Stimulated activated CD8-positive, alpha-beta memory T cell treated with anti-CD3 and anti-CD28 coated beads, Interleukin-7, amount 100 ng/mL, for 1 hour (primary cell): ENCODE measurements at regions not wholly inside any gene's neighbourhood (a gene's known extent, or its start where the extent isn't known, plus 50 kb on each side); places are given as distances from the start of the nearest gene placed in this dataset.
"Not testable (repeated sequence)": the region's sequence is repeated elsewhere in the genome, so short reads cannot be mapped to it uniquely, and the experiment has no call there.

Experiments
- DNase-seq, 2 donors: peaks; one replicate each; pipeline ENCODE4 v3.0.0-alpha.2; 2020; ENCODE audit warnings: low read depth in 2 of 2

DNA sequence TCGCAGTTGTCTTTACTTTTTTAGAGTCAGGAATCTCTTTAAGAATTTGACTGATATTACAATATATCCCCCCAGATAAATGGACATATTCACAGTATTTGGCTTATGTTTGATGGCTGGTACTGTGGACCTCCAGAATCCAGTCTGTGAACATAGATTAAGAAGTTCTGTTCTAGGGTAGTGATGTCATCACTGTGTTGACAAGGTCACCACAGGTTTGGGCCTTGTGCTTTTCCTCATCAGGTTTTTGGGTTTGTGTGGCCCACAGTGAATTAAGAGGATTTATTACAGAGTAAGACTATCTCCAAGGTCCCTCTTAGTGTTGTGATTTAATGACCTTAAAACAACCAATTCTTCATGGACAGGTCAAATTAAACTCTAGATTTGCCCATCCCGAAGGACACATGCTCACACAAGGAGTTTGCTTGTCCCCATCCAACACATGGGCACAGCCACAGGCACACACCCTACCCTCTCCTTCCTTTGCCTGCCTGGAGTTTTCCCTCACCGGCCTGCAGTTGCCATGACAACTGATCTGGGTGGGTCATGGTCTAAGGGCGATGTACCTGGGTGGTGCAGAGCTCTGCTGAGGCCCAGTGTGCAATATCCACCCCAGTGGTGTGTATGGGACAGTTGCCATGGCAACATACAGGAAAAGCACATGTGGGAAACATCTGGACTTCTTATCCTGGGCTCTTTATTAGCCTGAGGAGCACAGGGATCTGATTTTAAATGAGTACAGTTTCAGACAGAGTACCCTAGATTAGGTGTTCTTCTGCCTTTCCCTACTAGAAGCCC lies 98.6 kb downstream of the NAV1 start:
- DNase-seq = no peak

DNA sequence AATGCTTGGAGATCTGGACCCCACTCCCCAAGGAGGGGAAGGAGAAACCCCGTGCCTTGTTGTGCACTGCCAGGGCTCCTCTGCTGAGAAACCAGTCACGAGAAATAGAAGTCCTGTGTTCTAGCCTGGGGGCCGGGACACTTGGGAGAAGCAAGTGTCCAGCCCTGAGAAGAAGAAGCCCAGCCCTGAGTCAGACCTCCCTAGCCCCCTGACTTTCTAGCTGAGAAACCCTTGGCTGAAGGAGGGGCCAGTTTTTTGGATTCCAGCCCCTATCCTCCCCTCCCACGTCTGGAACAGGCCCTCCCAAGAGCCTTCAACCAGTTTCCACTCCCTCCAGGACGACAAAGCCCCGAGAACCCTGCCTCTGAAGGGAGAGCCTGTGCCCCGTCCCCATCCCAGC lies 100.5 kb downstream of the NAV1 start:
- no peak for DNase-seq

DNA sequence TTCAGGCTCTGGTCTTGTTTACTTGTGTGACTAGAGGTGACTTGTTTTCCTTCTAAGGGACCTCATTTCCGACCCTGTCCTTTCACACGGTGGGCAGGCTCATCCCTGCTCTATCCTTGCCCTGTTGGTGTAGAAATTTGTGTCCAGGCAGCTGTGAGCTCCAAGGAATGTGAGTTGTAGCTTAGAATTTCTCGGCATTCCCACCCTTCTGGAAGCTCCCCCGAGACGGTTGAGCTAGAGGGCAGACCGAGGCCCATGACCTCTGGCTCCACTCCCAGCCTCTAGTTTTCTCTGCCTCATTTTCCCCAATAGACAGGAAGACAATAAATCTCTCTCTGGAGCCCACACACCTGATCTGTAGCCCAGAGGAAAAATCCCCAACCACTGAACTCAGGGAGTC lies 100.9 kb downstream of the NAV1 start:
- no peak for DNase-seq

DNA sequence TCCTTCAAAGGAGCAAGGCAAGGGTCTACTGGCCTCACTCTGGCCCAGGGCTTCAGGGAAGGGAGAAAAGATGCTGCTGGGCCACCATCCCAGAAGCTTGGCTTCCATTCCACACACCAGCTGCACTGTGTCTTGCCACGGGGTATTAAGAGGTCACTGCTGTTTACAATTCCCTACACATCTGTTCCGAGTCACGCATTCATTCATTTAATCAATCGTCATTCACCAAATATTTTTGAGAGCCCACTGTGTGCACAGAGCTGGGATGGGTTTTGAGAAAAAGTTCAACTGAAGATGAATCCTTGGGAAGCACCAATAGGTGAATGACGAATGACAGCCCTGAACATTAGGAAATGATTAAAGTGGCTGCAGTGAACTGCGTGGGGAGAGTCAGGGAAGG lies 101.7 kb downstream of the NAV1 start:
- DNase-seq = no peak

DNA sequence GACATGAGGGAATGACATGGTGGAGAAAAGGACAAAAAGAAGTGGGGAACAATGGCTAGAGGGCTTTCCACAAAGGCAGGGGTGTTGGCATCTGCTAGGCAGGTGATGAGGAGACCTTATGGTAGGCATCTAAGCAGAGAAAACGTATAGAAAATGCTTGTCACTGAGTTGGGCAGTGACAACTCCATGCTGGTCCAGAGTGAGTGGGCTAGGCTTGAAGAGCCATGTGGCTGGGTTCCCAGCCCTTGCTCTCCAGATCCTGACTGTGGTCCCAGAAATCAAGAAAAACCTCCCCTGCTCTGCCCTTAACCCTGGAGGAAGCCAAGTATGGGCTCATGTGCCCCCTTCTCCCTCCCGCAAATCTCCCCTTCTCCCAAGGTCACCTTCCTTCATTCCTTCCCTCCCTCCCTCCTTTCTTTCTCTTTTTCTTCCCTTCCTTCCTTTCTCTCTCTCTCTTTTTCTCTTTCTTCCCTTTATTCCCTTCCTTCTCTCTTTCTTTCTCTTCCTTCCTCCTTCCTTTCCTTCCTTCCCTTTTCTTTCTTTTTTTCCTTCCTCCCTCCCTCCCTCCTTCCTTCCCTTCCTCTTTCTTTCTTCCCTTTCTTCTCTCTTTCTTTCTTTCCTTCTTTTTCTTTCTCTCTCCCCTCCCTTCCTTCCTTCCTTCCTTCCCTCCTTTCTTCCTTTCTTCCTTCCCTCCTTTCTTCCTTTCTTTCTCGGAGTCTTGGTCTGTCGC lies 102.8 kb downstream of the NAV1 start:
- DNase-seq = no peak

DNA sequence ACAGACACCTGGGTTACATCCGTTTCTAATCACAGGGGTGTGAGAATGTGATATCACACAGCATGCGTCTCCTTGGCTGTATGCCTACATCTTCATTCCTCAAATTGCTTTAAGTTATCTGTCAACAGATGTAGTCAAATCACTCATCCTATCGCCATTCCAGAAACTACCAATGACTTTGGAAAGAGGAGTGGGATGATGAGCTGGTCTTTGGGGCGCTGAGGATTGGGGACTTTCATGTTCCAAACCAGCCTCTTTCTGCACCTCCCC lies 104.8 kb downstream of the NAV1 start:
- no peak for DNase-seq

DNA sequence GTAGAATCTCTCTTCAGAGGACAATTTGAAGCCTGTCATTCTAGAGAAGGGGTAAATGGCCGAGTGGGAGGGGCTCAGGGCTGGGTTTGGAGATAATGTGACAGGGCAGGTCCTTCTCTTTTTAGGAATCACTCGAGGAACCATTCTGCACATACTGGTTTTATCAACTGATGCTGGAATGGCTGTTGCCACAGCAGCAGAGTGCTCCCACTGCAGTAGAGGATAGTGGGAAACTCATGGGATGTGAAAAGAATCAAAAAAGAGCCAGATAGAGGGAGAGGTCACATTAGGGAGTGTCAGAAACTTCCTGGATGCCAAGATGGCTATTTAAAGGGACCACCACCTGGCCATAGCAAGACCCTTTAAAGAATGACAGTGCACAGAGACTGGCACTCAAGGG lies 105.3 kb downstream of the NAV1 start:
- DNase-seq = no peak

DNA sequence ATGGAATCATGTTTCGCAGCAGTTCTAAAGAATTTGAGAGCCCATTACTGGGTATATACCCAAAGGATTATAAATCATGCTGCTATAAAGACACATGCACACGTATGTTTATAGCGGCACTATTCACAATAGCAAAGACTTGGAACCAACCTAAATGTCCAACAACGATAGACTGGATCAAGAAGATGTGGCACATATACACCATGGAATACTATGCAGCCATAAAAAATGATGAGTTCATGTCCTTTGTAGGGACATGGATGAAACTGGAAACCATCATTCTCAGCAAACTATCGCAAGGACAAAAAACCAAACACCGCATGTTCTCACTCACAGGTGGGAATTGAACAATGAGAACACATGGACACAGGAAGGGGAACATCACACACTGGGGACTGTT lies 106.1 kb downstream of the NAV1 start:
- not testable (repeated sequence) for DNase-seq

DNA sequence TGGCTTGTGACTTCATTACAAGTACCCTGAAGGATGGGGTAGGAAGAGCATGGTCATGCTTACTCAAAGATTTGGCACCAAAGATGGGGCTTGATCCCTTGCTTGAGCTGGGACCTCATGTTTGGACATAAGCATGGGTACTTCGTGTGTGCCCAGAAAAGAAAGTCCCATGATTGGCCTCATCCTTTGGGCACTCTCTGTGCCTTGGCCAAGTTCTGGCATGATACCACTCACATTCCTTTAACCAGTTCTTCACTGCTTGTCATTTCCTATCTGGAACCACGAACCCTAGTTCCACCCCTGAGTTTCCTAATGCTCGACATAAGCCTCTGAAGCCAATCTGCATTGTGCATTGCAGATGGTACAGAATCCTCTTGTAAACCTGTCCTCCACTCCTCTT lies 107.0 kb downstream of the NAV1 start:
- no peak for DNase-seq

DNA sequence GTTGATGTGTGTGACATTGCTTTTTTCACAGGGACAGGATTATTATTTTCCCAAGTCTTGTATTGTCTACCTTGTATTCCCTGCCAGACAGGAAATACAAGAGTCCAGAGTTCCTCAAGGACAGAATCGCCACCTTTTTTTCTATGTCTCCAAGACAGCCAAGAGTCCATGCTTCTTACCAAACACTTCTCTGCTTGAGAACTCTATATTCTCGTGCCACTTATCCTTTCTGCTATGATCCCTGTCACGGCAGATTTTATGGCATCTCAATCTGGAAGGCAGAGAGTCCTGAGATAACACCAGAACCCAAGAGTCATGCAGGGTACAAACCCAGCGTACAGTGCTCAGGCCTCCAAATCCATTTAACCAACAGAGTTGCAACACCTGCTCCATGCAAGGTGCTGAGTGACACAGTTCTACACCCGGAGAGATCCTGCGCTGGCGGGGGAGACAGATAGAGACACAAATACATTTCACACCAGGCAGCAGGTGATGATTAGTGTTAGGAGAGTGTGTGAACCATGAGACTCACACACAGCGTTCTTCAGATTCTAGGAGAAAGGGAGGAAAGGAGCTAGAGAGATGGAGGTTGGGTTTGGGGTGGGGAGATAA lies 107.6 kb downstream of the NAV1 start:
- DNase-seq = no peak

DNA sequence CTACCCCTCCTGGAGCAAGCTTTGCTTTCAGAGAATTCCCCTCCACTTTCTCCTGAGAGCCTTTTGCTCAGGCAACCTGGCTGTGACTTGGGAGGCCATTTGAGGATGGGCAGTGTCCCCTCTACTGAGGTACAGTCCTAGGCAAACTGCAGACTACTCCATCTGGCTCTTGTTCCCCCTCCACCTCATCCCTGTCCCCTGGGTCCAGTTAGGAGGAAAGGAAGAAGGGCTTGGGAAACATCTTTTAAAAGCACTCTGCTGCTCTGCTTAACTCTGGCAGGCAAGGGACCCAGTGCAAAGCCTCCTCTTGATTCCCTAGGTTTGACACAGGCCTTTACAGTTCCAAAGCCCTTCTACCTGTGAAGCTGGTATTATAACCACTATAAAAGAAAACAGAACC lies 108.2 kb downstream of the NAV1 start:
- DNase-seq = no peak

DNA sequence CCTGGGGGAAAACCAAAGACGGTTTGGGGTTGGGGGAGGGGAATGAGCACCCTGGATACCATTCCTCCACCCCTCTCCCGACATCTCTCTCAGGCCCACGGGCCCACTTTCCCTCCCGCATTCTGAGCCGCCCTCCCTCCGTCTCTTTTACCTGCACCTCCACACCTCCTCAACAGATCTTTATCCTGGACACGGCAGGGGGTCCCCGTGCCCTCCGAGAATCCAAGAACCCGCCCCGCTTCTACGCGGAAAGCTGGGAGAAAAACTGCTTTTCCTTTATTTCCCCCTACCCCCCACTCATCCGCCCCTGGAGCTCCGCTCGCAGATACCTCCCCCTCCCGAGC lies 108.8 kb downstream of the NAV1 start:
- DNase-seq = no peak

DNA sequence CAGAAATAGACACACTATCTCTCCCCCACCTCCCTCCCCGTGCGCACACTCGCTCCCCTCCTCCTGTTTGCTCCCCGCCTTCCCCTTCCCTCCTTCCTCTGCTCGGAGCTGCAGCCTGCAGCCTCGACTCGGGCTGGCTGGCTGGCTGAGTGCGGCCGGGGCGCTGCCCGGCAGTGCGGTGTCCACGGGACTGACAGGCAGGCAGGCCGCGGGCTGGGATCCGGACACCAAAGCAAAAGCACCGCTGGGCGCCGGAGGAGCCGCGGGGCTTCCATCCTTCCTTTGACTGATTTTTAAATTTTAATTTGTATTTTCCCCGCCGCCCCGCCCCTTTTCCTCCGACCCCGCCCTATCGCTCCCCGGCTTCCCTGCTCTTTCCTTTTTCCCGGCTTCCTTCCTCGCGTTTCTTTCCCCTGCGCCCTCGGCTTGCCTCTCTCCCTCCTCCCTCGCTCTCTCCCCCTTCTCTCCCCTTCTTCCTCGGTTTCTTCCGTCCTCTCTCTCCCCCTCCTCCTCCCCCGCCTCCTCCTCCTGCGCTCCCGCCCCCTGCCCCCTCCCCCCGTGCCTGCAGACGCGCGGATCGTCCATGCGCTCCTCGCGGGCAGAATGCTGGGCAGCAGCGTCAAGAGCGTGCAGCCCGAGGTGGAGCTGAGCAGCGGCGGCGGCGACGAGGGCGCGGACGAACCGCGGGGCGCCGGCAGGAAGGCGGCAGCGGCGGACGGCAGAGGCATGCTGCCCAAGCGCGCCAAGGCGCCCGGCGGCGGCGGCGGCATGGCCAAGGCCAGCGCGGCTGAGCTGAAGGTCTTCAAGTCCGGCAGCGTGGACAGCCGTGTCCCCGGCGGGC lies 109.4 kb downstream of the NAV1 start:
- DNase-seq = no peak

DNA sequence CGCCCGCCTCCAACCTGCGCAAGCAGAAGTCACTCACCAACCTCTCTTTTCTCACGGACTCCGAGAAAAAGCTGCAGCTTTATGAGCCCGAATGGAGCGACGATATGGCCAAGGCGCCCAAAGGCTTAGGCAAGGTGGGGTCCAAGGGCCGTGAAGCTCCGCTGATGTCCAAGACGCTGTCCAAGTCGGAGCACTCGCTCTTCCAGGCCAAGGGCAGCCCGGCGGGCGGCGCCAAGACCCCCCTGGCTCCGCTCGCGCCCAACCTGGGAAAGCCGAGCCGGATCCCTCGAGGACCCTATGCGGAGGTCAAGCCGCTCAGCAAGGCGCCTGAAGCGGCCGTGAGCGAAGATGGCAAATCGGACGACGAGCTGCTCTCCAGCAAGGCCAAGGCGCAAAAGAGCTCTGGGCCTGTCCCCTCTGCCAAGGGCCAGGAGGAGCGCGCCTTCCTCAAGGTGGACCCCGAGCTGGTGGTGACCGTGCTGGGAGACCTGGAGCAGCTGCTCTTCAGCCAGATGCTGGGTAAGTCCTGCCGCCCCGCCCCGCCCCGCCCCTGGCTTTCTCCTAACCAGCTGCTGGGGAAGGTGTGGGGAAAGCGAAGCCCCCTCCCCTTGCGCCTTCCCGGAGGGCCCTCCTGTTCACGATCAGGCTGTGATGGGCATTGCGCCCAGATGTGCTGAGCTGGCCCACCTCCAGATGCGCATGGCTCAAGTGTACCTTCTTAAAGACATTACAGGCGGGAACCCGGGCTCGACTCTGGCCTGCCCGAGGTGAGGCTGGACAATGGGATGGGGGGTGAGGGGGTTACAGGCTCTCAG lies 110.2 kb downstream of the NAV1 start:
- DNase-seq = no peak

DNA sequence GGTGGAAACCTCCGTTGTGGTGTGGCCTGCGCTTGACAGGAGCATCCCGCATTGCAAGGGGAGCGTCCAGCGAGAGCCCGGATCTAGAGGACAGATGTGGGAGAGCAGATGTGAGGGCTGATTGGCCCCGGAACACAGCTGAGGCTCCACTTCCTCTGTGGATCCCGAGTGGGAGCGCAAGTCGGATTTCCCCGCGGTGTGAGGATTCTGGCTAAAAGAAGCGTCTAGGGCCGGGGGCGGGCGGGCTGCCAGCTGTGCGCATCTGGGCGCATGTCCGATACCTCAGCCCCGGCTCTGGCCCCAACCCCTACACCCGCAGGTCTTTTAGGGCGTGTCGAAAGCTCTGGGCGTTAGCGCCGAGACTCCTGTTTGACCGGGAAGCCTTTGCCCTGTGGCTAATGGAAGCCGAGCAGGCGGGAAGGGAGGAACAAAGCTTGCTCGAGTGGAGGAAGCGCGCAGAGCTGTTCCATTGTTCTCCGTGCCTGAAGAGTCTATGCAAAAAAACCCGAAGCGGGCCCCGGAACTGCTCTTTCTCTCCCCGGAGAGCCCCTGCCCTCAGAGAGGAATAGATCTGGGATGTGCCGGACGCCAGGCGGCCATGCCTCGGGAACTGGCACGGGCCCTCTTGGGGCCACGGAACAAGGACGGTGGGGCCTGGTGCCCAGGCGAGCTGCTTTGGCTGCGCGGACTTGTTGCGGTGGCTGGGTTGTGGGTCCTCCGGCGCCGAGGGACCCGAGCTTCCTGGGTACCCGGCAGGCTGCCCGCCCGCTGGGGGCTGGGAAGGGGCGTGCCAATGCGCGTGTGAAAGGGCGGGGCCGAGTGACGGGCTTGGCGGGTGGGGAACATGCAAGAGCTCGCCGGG lies 111.1 kb downstream of the NAV1 start:
- no peak for DNase-seq

DNA sequence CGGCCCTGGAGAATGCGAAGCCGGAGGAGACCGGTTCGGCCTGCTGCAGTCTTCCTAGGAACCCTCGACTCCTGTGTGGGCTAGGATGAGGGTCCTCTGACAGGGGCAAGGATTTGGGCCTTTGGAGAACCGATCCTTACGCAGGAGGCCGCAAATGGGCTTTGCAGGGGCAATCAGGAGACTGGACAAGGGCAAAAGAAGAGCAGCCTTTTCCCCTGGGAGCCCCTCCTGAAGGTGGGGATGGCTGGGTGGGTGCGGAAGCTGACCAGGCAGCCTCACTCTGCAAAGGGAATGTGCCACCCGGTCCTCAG lies 111.7 kb downstream of the NAV1 start:
- no peak for DNase-seq

DNA sequence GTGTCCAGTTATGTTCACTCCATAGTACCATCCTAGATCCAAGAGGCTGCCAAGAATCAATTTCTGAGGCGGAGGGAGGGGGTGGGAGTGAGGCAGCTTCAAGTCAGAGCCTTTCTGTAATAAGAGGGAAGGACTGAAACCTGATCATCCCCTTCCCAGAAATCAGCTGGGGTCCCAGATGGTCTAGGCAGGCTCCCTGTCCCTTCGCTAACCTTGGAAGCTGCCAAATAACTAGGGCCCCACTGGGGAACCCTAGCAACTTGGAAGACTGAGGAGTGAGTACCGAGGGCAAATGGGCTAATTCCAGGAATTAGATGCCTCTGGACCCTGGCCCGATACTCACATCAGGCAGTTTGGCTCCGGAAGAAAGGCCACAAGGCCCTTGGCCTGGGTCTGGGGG lies 113.3 kb downstream of the NAV1 start:
- no peak for DNase-seq

DNA sequence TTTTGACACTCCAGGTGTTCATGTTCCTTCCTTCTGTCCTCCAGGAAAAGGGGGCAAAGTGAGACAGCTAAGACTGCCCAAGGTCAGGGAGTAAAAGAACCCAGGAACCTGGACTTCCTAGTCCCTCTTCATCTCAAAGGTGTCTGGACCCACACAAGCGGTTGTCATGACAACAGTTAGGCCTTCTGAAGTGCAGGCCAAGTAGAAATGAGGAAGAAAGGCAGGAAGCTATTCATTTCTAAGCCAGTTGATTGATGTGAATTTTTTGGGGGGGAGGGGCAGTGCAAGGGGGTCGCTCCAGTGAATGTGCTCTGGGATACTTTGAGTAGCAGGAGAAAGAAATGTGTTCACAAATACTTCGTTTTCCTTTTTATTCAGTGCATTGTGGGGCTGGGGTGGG lies 114.3 kb downstream of the NAV1 start:
- DNase-seq = no peak

DNA sequence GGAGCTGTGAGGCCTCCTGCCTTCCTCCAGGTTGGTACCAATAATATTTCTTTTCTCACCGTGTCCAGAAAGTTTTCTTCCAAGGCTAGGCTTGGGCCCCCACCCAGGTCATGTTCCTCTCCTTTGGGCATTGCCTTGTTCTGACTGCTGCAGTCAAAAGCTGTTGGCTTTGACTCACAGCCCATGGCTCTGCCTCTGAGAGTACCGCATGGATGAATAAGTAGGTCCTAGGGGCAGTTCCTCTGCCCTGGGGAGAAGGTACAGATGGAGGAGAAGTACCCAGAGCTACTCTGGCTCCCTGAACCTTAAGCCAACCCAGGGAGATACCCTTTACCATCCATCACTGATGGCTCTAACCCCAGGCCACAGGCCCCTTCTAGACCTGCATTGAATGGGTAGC lies 115.0 kb downstream of the NAV1 start:
- no peak for DNase-seq

DNA sequence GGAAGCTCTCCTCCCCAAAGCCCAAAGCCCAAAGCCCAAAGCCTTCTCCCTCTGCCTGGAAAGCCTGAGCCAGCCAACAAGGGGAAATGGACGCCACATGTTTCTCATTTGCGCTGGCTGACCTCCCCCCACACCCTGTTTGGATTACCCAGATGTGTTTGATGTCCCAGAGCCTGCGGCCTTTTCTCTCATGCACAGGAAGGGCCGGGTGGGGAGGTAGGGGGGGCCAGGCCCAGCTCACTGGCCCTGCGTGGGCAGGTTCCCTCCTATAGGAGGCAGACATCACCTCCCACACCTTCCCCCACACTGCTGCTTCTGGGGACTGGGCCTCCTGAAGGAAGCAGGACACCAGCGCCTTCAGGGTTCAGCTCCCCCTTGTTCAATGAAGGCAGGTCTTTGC lies 116.3 kb downstream of the NAV1 start:
- no peak for DNase-seq

DNA sequence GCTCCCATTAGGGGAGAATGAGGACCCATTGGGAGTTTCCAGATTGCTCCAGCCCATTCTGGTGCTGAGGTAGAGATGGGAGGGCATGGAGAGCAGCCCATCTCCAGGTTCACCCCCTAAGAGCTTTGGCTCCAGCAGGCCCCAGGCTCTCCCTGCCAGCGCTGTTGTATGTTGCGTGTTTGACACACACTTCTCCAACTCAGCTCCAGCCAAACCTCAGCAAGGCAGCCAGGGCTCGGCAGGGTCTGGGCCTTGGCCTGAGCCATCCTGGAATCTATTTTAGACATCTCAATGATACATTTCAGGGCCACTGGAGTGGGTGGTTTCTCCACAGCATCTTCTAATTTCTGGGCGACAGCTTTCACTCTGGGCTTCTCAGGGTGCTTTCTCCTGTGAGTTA lies 117.0 kb downstream of the NAV1 start:
- no peak for DNase-seq
